H1 (cell line): ENCODE measurements at regions not wholly inside any gene's neighbourhood (a gene's known extent, or its start where the extent isn't known, plus 50 kb on each side); places are given as distances from the start of the nearest gene placed in this dataset.

ENCODE experiments used
- GABPA ChIP-seq: IDR thresholded peaks from 2 replicates; pipeline ENCODE4 v1.6.1; 2011; ENCODE audit warnings: mild to moderate bottlenecking, low read length, moderate library complexity, borderline replicate concordance; ENCODE audit not compliant: insufficient read depth
- JUND ChIP-seq: IDR thresholded peaks from 2 replicates; pipeline ENCODE4 v1.6.1; 2011; ENCODE audit warnings: mild to moderate bottlenecking, improper control_type of control experiment, low read length
- TF ChIP-seq, protein P1 (sequence below): IDR thresholded peaks from 2 replicates; pipeline ENCODE4 v1.6.1; 2011; ENCODE audit warnings: low read depth, mild to moderate bottlenecking, low read length; ENCODE audit not compliant: insufficient read depth

DNA sequence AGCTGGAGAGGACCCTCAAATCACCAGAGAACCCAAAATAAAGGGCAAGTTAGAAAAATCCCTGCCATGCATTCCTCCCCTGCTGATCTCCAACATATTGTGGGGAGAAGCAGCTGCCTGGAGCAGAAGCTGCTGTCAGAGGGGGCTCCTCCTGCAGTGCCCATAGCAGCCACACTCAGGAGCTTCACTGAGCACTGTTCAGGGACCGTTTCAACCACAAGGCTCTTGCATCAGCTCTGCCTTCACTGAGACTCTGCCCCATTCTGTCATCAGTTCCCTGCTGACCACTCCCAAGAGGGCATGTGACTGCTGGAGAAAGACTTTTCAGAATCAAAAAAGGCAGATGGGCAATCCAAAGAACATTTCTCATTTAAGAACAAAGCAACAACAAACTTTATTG is 392.7 kb downstream of the GALC start (continued):
- TF ChIP-seq, protein P1, sequence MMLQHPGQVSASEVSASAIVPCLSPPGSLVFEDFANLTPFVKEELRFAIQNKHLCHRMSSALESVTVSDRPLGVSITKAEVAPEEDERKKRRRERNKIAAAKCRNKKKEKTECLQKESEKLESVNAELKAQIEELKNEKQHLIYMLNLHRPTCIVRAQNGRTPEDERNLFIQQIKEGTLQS, result no peak
- no peak for TF ChIP-seq JUND
- TF ChIP-seq GABPA, result no peak
